ENCODE measurements at regions not wholly inside any gene's neighbourhood (a gene's known extent, or its start where the extent isn't known, plus 50 kb on each side); places are given as distances from the start of the nearest gene placed in this dataset.

- no peak for DNase-seq (ENCODE audit: low spot score in 2 of 2)
- H3K27ac ChIP-seq: no peak overlapping the region
- H3K4me3 ChIP-seq: no peak overlapping the region
- no peak for TF ChIP-seq CTCF (IDR thresholded peaks at IDR 0.05)
- H3K27me3 ChIP-seq: no peaks in the 10 kb centered on the region
- H3K9me3 ChIP-seq: no peaks in the 10 kb centered on the region
- intact Hi-C loops (cut with DNase I): no loop called here
- H3K4me1 ChIP-seq: peaks cover 0 to 8% of the 10 kb centered on the region in 2 donors
- no peaks in the 10 kb centered on the region for H3K36me3 ChIP-seq
Measured at GRCh38 chr2:41420872-41421271, 626.9 kb upstream of the PKDCC start.

GRCh38 chr2:41431756-41432155, 616.1 kb upstream of the PKDCC start:
- no peaks in the 10 kb centered on the region for H3K36me3 ChIP-seq
- no peaks in the 10 kb centered on the region for H3K9me3 ChIP-seq
- no peak for TF ChIP-seq CTCF (IDR thresholded peaks at IDR 0.05)
- no peak for DNase-seq (ENCODE audit: low spot score in 2 of 2)
- no peak overlapping the region for H3K27ac ChIP-seq
- no peak overlapping the region for H3K4me3 ChIP-seq
- intact Hi-C loops (cut with DNase I): no loop called here
- peaks cover 0 to 6% of the 10 kb centered on the region in 2 donors for H3K4me1 ChIP-seq
- no peaks in the 10 kb centered on the region for H3K27me3 ChIP-seq

GRCh38 chr2:41432459-41432858, 615.4 kb upstream of the PKDCC start:
- no peaks in the 10 kb centered on the region for H3K27me3 ChIP-seq
- no peak for TF ChIP-seq CTCF (IDR thresholded peaks at IDR 0.05)
- intact Hi-C loops (cut with DNase I): no loop called here
- H3K4me1 ChIP-seq: peaks cover 0 to 6% of the 10 kb centered on the region in 2 donors
- no peak overlapping the region for H3K27ac ChIP-seq
- H3K36me3 ChIP-seq: no peaks in the 10 kb centered on the region
- DNase-seq (ENCODE audit: low spot score in 2 of 2): no peak
- no peaks in the 10 kb centered on the region for H3K9me3 ChIP-seq
- no peak overlapping the region for H3K4me3 ChIP-seq

DNA sequence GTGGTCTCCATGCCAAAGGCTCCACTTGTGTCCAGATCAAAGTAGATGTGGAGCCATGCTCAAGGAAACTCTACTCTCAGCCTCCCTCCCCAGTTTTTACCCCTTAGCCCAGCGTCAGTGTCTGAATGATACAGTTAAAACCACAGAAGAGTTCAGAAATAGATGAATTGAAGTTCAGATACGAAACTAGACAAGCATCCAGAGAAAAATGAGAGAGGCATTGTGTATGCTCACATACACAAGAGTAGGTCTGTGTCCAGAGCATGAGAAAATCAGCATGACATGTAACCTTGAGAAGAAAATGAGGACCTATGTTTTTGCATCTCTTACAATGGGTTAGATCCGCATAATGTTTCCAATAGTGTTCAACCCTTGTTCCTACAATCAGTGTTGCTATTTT, 612.8 kb upstream of the PKDCC start:
- Histone ChIP-seq H3K27ac (no peak overlapping the region), H3K9me3 (no peaks in the 10 kb centered on the region)
- intact Hi-C loops (cut with DNase I): no loop called here

DNA sequence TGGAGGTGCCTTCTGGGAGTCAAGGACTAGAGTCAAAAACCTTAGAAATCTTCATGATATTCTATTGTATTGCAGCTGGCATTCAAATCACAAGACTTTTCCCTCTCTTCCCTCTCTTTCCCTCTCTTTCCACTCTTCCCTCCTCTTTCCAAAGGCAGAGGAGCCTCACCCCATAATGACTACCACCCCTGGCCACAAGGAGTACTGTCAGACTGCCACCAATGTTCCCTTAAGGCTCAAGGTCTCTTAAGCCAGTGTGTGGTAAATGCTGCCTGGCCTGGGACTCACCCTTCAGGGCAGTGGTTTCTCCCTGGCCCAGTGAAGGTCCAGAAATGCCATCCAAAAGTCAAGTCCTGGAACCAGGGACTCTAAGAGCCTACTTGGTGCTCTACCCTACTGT, 605.9 kb upstream of the PKDCC start:
- H3K27me3 ChIP-seq: no peaks in the 10 kb centered on the region
- H3K36me3 ChIP-seq: no peaks in the 10 kb centered on the region
- no peak for DNase-seq (ENCODE audit: low spot score in 2 of 2)
- TF ChIP-seq CTCF (IDR thresholded peaks at IDR 0.05): no peak
- no peak overlapping the region for H3K27ac ChIP-seq
- no peak overlapping the region for H3K4me3 ChIP-seq
- no peaks in the 10 kb centered on the region for H3K9me3 ChIP-seq
- H3K4me1 ChIP-seq: no peaks in the 10 kb centered on the region
- intact Hi-C loops (cut with DNase I): no loop called here

More for the DNA sequence above, 612.8 kb upstream of the PKDCC start:
- no peak for DNase-seq (ENCODE audit: low spot score in 2 of 2)
- no peaks in the 10 kb centered on the region for H3K4me1 ChIP-seq
- H3K27me3 ChIP-seq: no peaks in the 10 kb centered on the region
- H3K36me3 ChIP-seq: no peaks in the 10 kb centered on the region
- H3K4me3 ChIP-seq: no peak overlapping the region
- no peak for TF ChIP-seq CTCF (IDR thresholded peaks at IDR 0.05)

DNA sequence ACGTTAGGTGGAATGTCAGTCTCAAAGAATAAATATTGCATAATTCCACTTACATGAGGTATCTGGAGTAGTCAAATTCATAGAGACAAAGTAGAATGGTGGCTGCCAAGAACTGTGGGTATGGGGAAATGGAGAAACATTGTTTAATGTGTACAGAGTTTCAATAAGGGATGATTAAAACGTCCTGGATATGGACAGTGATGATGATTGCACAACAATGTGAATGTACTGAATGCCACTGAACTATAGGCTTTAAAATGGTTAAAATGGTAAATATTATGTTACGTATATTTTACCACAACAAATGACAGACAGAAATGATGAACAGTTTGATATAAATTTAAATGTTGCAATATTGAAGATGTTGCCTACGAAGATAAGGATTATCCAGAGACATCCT, 602.0 kb upstream of the PKDCC start:
- H3K4me1 ChIP-seq: no peaks in the 10 kb centered on the region
- H3K4me3 ChIP-seq: no peak overlapping the region
- no peak overlapping the region for H3K27ac ChIP-seq
- intact Hi-C loops (cut with DNase I): no loop called here
- H3K36me3 ChIP-seq: no peaks in the 10 kb centered on the region
- no peaks in the 10 kb centered on the region for H3K9me3 ChIP-seq
- no peaks in the 10 kb centered on the region for H3K27me3 ChIP-seq
- DNase-seq (ENCODE audit: low spot score in 2 of 2): no peak
- TF ChIP-seq CTCF (IDR thresholded peaks at IDR 0.05): no peak

Data from ascending aorta (tissue), 2 donors.